H1 (cell line): ENCODE measurements at regions not wholly inside any gene's neighbourhood (a gene's known extent, or its start where the extent isn't known, plus 50 kb on each side); places are given as distances from the start of the nearest gene placed in this dataset.

Experiments
- EZH2 ChIP-seq: fragments of 200-600 bp; sonication (generic); IDR thresholded peaks from 2 replicates; pipeline ENCODE4 v1.7.1; 2012; ENCODE audit warnings: low read depth, mild to moderate bottlenecking, moderate library complexity, low read length, inconsistent platforms; ENCODE audit not compliant: severe bottlenecking
- TBP ChIP-seq: IDR thresholded peaks from 2 replicates; pipeline ENCODE4 v1.6.1; 2011; ENCODE audit warnings: low read depth, low read length, improper control_type of control experiment

GRCh38 chr5:68983959-68984358 lies 109.9 kb upstream of the SLC30A5 start (continued):
- TF ChIP-seq TBP (no peak), EZH2 (no peak)
